ENCODE measurements at regions not wholly inside any gene's neighbourhood (a gene's known extent, or its start where the extent isn't known, plus 50 kb on each side); places are given as distances from the start of the nearest gene placed in this dataset.

GRCh38 chr4:120435179-120435578 is 368.5 kb upstream of the MAD2L1 start:
- no peaks in the 10 kb centered on the region for H4K20me1 ChIP-seq (ENCODE audit: insufficient read depth, low read length)
- H3K36me3 ChIP-seq (replicated peaks in 1 of 2; ENCODE audit: control insufficient read depth in 1 of 2, insufficient read depth in 2 of 2, low read length in 2 of 2): no peaks in the 10 kb centered on the region
- H3K27me3 ChIP-seq (ENCODE audit: control insufficient read depth in 2 of 2, insufficient read depth in 2 of 2, low read length in 2 of 2): no peaks in the 10 kb centered on the region
- Mint-ChIP-seq H3K36me3 (no peaks in the 10 kb centered on the region), H3K27me3 (ENCODE audit: low read depth in 3 of 3) (no peaks in the 10 kb centered on the region), H3K27ac (no peak overlapping the region), H3K9me3 (peaks cover 0 to 3% (median 0%) of the 10 kb centered on the region in 7 donors), H3K4me3 (no peak overlapping the region), H3K4me1 (no peaks in the 10 kb centered on the region)
- DNase-seq: no peak
- no peak for TF ChIP-seq CTCF (IDR thresholded peaks at IDR 0.05)
- H3K4me1 ChIP-seq (ENCODE audit: control insufficient read depth in 1 of 2, insufficient read depth in 2 of 2, low read length in 2 of 2): no peaks in the 10 kb centered on the region
- no peak overlapping the region for H3K27ac ChIP-seq (ENCODE audit: low read depth in 1 of 2, low read length in 2 of 2)
- no peaks in the 10 kb centered on the region for H3K79me2 ChIP-seq (ENCODE audit: insufficient read depth, low read length)
- H3K4me2 ChIP-seq (replicated peaks; ENCODE audit: extremely low read depth, low read length, poor library complexity, severe bottlenecking): no peak overlapping the region
- no peak overlapping the region for H3K4me3 ChIP-seq (replicated peaks in 1 of 3; ENCODE audit: low read depth in 2 of 3, low read length in 3 of 3)
- H3K9me3 ChIP-seq (replicated peaks in 1 of 2; ENCODE audit: control insufficient read depth in 1 of 2, insufficient read depth in 1 of 2, low read length in 2 of 2): no peaks in the 10 kb centered on the region
- no peak overlapping the region for H3K9ac ChIP-seq (ENCODE audit: insufficient read depth, low read length, poor library complexity, severe bottlenecking)
- H2AFZ ChIP-seq (ENCODE audit: insufficient read depth, low read depth, low read length, poor library complexity, severe bottlenecking): no peak overlapping the region
- WGBS (ENCODE audit: insufficient coverage): no CpG with 5 or more reads among the region's 5 CpGs
- intact Hi-C loops (cut with micrococcal nuclease): no loop called here

- Histone ChIP-seq H3K9me3 (replicated peaks in 1 of 2; ENCODE audit: control insufficient read depth in 1 of 2, insufficient read depth in 1 of 2, low read length in 2 of 2) (no peaks in the 10 kb centered on the region), H4K20me1 (ENCODE audit: insufficient read depth, low read length) (no peaks in the 10 kb centered on the region), H3K9ac (ENCODE audit: insufficient read depth, low read length, poor library complexity, severe bottlenecking) (no peak overlapping the region), H3K36me3 (replicated peaks in 1 of 2; ENCODE audit: control insufficient read depth in 1 of 2, insufficient read depth in 2 of 2, low read length in 2 of 2) (no peaks in the 10 kb centered on the region), H3K27ac (ENCODE audit: low read depth in 1 of 2, low read length in 2 of 2) (no peak overlapping the region), H3K27me3 (ENCODE audit: control insufficient read depth in 2 of 2, insufficient read depth in 2 of 2, low read length in 2 of 2) (no peaks in the 10 kb centered on the region), H3K4me1 (ENCODE audit: control insufficient read depth in 1 of 2, insufficient read depth in 2 of 2, low read length in 2 of 2) (no peaks in the 10 kb centered on the region), H3K4me2 (replicated peaks; ENCODE audit: extremely low read depth, low read length, poor library complexity, severe bottlenecking) (no peak overlapping the region), H2AFZ (ENCODE audit: insufficient read depth, low read depth, low read length, poor library complexity, severe bottlenecking) (no peak overlapping the region), H3K79me2 (ENCODE audit: insufficient read depth, low read length) (no peaks in the 10 kb centered on the region), H3K4me3 (replicated peaks in 1 of 3; ENCODE audit: low read depth in 2 of 3, low read length in 3 of 3) (no peak overlapping the region)
- no peaks in the 10 kb centered on the region for H3K4me1 Mint-ChIP-seq
- H3K4me3 Mint-ChIP-seq: no peak overlapping the region
- TF ChIP-seq CTCF (IDR thresholded peaks at IDR 0.05): no peak
- WGBS (ENCODE audit: insufficient coverage): no CpG with 5 or more reads among the region's 2 CpGs
- intact Hi-C loops (cut with micrococcal nuclease): no loop called here
- peaks cover 0 to 3% (median 0%) of the 10 kb centered on the region in 7 donors for H3K9me3 Mint-ChIP-seq
- H3K36me3 Mint-ChIP-seq: no peaks in the 10 kb centered on the region
- no peaks in the 10 kb centered on the region for H3K27me3 Mint-ChIP-seq (ENCODE audit: low read depth in 3 of 3)
- no peak for DNase-seq
- H3K27ac Mint-ChIP-seq: no peak overlapping the region
Measured at GRCh38 chr4:120434756-120435155, 368.1 kb upstream of the MAD2L1 start.
